HG02623 (cell line): ENCODE measurements at regions not wholly inside any gene's neighbourhood (a gene's known extent, or its start where the extent isn't known, plus 50 kb on each side); places are given as distances from the start of the nearest gene placed in this dataset.
A peak's percentile ranks its signal among the peaks of the same experiment; 100 is the strongest.

Source experiments
- ATAC-seq: cut with Tn5 transposase; IDR thresholded peaks from one replicate; pipeline ENCODE4 v1.9.1; 2021; ENCODE audit warnings: moderate library complexity; ENCODE audit not compliant: unreplicated experiment

- ATAC-seq: no peak
These were observed 50.0 kb upstream of the BET1 start for GRCh38 chr7:94054130-94054529.

GRCh38 chr7:94055963-94056362 lies 51.8 kb upstream of the BET1 start:
- no peak for ATAC-seq

- ATAC-seq: no peak
These were observed 52.6 kb upstream of the BET1 start for GRCh38 chr7:94056796-94057207.

- no peak for ATAC-seq
These were observed 53.8 kb upstream of the BET1 start for GRCh38 chr7:94057955-94058354.

- no peak for ATAC-seq
These were observed 55.6 kb upstream of the BET1 start for GRCh38 chr7:94059746-94060145.

GRCh38 chr7:94060752-94061151 lies 56.6 kb upstream of the BET1 start:
- ATAC-seq: no peak

- ATAC-seq: no peak
These were observed 57.2 kb upstream of the BET1 start for GRCh38 chr7:94061326-94061725.

- ATAC-seq: no peak
These were observed 58.2 kb upstream of the BET1 start for GRCh38 chr7:94062372-94062771.

- ATAC-seq: no peak
These were observed 60.5 kb upstream of the BET1 start for GRCh38 chr7:94064541-94065191.

GRCh38 chr7:94067047-94067446 lies 62.9 kb upstream of the BET1 start:
- ATAC-seq: no peak

- ATAC-seq: no peak
These were observed 63.4 kb upstream of the BET1 start for GRCh38 chr7:94067506-94067905.

- no peak for ATAC-seq
These were observed 65.1 kb upstream of the BET1 start for GRCh38 chr7:94069162-94069739.

GRCh38 chr7:94080551-94080950 lies 76.4 kb upstream of the BET1 start:
- ATAC-seq: no peak

GRCh38 chr7:94082126-94082525 lies 78.0 kb upstream of the BET1 start:
- ATAC-seq: no peak

- peak; percentile 98 for ATAC-seq
These were observed 83.7 kb upstream of the BET1 start for GRCh38 chr7:94087664-94088352.

- no peak for ATAC-seq
These were observed 84.4 kb upstream of the BET1 start for GRCh38 chr7:94088560-94088959.

GRCh38 chr7:94089806-94090205 lies 85.7 kb upstream of the BET1 start:
- ATAC-seq: no peak

- ATAC-seq: no peak
These were observed 88.8 kb upstream of the BET1 start for GRCh38 chr7:94092980-94093379.

GRCh38 chr7:94094298-94094697 lies 90.1 kb upstream of the BET1 start:
- ATAC-seq: no peak

- no peak for ATAC-seq
These were observed 91.3 kb upstream of the BET1 start for GRCh38 chr7:94095316-94096009.

- no peak for ATAC-seq
These were observed 95.5 kb upstream of the BET1 start for GRCh38 chr7:94099679-94100078.
